Adrenal gland (tissue), 9 donors: ENCODE measurements at regions not wholly inside any gene's neighbourhood (a gene's known extent, or its start where the extent isn't known, plus 50 kb on each side); places are given as distances from the start of the nearest gene placed in this dataset.

Source experiments
- DNase-seq, 7 donors: peaks; one replicate each; pipeline ENCODE4 v3.0.0-alpha.2; 2019 to 2020
- H3K27ac ChIP-seq, 5 donors: fragments of 200-600 bp; sonication (generic) in 4 of 5; 1 replicate in 3 of 5; 2 replicates in 2 of 5; pipeline versions ENCODE4 v1.5.1 to v1.8.0; 2016 to 2020; ENCODE audit warnings: mild to moderate bottlenecking in 1 of 5
- H3K27me3 ChIP-seq: fragments of 200-600 bp; 2 replicates; pipeline ENCODE4 v1.8.0; 2021
- H3K36me3 ChIP-seq, 2 donors: fragments of 200-600 bp; replicated peaks in 1 of 2; 1 replicate in 1 of 2; 2 replicates in 1 of 2; pipeline versions ENCODE4 v1.5.1 to v1.8.0; 2018 to 2022
- H3K4me1 ChIP-seq, 2 donors: fragments of 200-600 bp; replicated peaks in 1 of 2; 1 replicate in 1 of 2; 2 replicates in 1 of 2; pipeline versions ENCODE4 v1.5.1 to v1.8.0; 2018 to 2021
- H3K4me3 ChIP-seq, 4 donors: fragments of 200-600 bp; sonication (generic) in 3 of 4; one replicate each; pipeline ENCODE4 v1.5.1; 2016 to 2018
- H3K9me3 ChIP-seq, 3 donors: fragments of 200-600 bp; sonication (generic) in 1 of 3; replicated peaks in 1 of 3; 1 replicate in 2 of 3; 2 replicates in 1 of 3; pipeline versions ENCODE4 v1.5.1 to v1.8.0; 2016 to 2021
- POLR2A ChIP-seq, 2 donors: fragments of 450-650 bp; IDR thresholded peaks; one replicate each; pipeline ENCODE4 v1.6.1; 2017; ENCODE audit warnings: antibody characterized with exemption in 2 of 2, mild to moderate bottlenecking in 2 of 2, moderate library complexity in 1 of 2
- WGBS, 4 donors: extraction: QIAGEN DNeasy Blood & Tissue Kit in 2 of 4; methylation state at CpG; one replicate each; pipeline versions ENCODE4 v1.1.5 to v1.1.7; 2013 to 2017; 5-methylcytosine and 5-hydroxymethylcytosine counted together
- intact Hi-C, 2 donors: fragments of 100-400 bp; cut with DNase I; formaldehyde crosslinking; loops; one replicate each; pipeline versions ENCODE4 v1.14.1 to v1.15.0; 2022 to 2023
- TF ChIP-seq, protein P1 (sequence below), 6 experiments: fragments of 450-650 bp in 4 of 6; fragments of 200-600 bp in 2 of 6; sonication (generic) in 1 of 6; IDR thresholded peaks; 1 replicate in 5 of 6; 2 replicates in 1 of 6; pipeline versions ENCODE4 v1.5.1 to v1.8.0; 2016 to 2021; ENCODE audit warnings: antibody characterized with exemption in 6 of 6, mild to moderate bottlenecking in 2 of 6, moderate library complexity in 1 of 6
- donor health status: healthy with polysubstance abuse.
- donor health status: Bipolar disorder and iron deficiency.
- donor health status: DM: yes; HTN: yes; CAD: no.
- donor health status: DM: no; HTN: no; CAD: no.
- donor health status: DM: no; HTN: no; CAD: no.

DNA sequence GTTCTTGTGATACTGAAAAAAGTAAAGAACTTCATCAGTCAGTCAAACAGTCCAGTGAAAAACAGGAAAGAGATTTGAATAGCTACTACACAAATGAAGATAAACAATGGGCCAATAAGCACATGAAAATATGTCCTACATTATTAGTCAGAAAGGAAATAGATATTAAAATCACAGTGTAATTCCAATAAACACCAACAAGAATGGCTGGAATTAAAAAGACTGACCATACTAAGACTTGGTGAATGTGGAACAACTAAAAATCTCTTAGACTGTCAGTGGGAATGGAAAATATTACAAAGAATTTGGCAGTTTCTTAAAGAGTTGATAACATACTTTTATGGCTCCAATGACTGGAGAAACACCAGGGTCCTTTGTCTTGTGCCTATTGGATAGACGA is 241.8 kb upstream of the USP24 start:
- H3K27me3 ChIP-seq, result no peaks in the 10 kb centered on the region
- no peak overlapping the region for H3K4me3 ChIP-seq
- H3K36me3 ChIP-seq, result no peaks in the 10 kb centered on the region
- H3K4me1 ChIP-seq, result no peaks in the 10 kb centered on the region
- DNase-seq, result no peak
- no peak overlapping the region for H3K27ac ChIP-seq
- no peaks in the 10 kb centered on the region for H3K9me3 ChIP-seq
- intact Hi-C loops, result no loop called here
- 82 to 90% (median 90%) methylated on average over 1 of the region's 1 CpG for WGBS, 4 donors
- TF ChIP-seq, protein P1, sequence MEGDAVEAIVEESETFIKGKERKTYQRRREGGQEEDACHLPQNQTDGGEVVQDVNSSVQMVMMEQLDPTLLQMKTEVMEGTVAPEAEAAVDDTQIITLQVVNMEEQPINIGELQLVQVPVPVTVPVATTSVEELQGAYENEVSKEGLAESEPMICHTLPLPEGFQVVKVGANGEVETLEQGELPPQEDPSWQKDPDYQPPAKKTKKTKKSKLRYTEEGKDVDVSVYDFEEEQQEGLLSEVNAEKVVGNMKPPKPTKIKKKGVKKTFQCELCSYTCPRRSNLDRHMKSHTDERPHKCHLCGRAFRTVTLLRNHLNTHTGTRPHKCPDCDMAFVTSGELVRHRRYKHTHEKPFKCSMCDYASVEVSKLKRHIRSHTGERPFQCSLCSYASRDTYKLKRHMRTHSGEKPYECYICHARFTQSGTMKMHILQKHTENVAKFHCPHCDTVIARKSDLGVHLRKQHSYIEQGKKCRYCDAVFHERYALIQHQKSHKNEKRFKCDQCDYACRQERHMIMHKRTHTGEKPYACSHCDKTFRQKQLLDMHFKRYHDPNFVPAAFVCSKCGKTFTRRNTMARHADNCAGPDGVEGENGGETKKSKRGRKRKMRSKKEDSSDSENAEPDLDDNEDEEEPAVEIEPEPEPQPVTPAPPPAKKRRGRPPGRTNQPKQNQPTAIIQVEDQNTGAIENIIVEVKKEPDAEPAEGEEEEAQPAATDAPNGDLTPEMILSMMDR (IDR thresholded peaks at IDR 0.05), result no peak
- no peak for TF ChIP-seq POLR2A (IDR thresholded peaks at IDR 0.05)

DNA sequence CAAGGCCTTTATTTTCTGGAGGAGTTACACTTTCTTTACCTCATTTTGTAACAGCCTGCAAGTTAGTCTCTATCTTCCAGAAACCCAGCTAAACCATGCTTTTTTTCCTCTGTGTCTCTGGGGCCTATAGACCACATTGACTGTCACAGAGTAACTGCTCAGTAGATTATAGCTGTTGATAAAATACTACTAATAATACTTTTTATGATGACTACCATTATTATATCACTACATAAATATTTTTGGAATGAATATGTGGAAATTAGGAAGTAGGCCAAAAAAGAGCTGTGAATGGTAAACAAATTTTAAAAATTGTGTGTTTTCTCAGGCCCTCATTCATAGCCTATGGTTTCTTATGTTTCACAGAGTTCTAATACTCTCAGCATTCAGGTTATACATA is 233.1 kb upstream of the USP24 start:
- Histone ChIP-seq H3K4me1 (peaks cover 3 to 7% of the 10 kb centered on the region in 2 donors), H3K27me3 (no peaks in the 10 kb centered on the region), H3K27ac (no peak overlapping the region), H3K9me3 (no peaks in the 10 kb centered on the region), H3K36me3 (no peaks in the 10 kb centered on the region), H3K4me3 (no peak overlapping the region)
- no peak for TF ChIP-seq POLR2A (IDR thresholded peaks at IDR 0.05)
- TF ChIP-seq, protein P1 (IDR thresholded peaks at IDR 0.05), result no peak
- intact Hi-C loops, result no loop called here
- no peak for DNase-seq

DNA sequence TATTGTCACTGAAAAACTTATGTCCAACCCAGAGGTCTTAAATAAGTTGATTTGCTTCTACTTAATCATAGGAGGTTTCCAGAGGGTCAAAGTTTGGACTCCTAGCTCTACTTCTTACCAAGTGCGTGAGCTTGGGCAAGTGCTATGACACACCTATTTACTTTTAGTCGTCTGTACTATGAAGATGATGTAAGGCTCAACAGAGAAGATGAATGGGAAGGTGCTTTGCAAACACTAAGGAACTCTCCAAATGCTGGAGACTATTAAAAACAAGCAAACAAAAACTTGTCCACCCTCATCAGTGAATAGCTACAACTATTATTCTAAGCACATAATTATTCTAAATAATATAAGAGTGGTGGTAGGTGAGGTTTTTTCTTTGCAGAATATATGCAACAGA is 232.3 kb upstream of the USP24 start:
- H3K9me3 ChIP-seq, result no peaks in the 10 kb centered on the region
- TF ChIP-seq, protein P1 (IDR thresholded peaks at IDR 0.05), result no peak
- TF ChIP-seq POLR2A (IDR thresholded peaks at IDR 0.05), result no peak
- WGBS, 4 donors, result 51 to 93% (median 72%) methylated on average over 2 of the region's 2 CpGs
- DNase-seq, result no peak
- peaks cover 3 to 7% of the 10 kb centered on the region in 2 donors for H3K4me1 ChIP-seq
- no peak overlapping the region for H3K4me3 ChIP-seq
- no peak overlapping the region for H3K27ac ChIP-seq
- H3K36me3 ChIP-seq, result no peaks in the 10 kb centered on the region
- intact Hi-C loops, result no loop called here
- no peaks in the 10 kb centered on the region for H3K27me3 ChIP-seq

DNA sequence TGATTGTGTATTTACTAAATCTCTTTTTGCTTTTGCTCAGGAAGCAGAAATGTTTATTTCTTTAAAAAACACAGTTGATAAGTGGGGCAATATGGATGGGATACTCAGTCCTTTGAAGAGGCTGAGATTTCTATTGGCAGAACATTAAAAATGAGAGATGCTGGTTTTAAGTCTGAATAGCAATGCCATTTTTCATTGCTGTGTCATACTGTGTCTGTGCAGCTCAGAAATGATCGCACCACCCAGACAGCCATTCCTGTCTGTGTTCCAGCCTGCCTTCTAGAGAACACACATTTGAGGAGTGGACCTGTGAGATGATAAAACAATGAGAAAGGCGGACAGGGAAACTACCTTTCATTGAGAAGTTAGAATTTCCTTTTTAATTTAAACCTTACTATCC is 231.2 kb upstream of the USP24 start:
- H3K36me3 ChIP-seq, result no peaks in the 10 kb centered on the region
- intact Hi-C loops, result no loop called here
- H3K9me3 ChIP-seq, result no peaks in the 10 kb centered on the region
- 79 to 91% (median 89%) methylated on average over 2 of the region's 2 CpGs for WGBS, 4 donors
- TF ChIP-seq, protein P1 (IDR thresholded peaks at IDR 0.05), result no peak
- no peak for TF ChIP-seq POLR2A (IDR thresholded peaks at IDR 0.05)
- no peak overlapping the region for H3K27ac ChIP-seq
- DNase-seq, result no peak
- H3K4me1 ChIP-seq, result peaks cover 3 to 7% of the 10 kb centered on the region in 2 donors
- H3K4me3 ChIP-seq, result no peak overlapping the region
- H3K27me3 ChIP-seq, result no peaks in the 10 kb centered on the region
